IMR-90 (cell line): ENCODE measurements at regions not wholly inside any gene's neighbourhood (a gene's known extent, or its start where the extent isn't known, plus 50 kb on each side); places are given as distances from the start of the nearest gene placed in this dataset.

ENCODE experiments used
- ELK1 ChIP-seq: fragments of 150-350 bp; IDR thresholded peaks from 2 replicates; pipeline ENCODE4 v1.6.1; 2016; ENCODE audit warnings: low read depth, mild to moderate bottlenecking, low read length, moderate library complexity, borderline replicate concordance
- MAFK ChIP-seq: IDR thresholded peaks from 2 replicates; pipeline ENCODE4 v1.6.1; 2012; ENCODE audit warnings: low read depth, low read length, improper control_type of control experiment
- POLR2A ChIP-seq: IDR thresholded peaks from 2 replicates; pipeline ENCODE4 v1.6.1; 2012; ENCODE audit warnings: mild to moderate bottlenecking, low read depth, low read length
- RFX5 ChIP-seq: IDR thresholded peaks from 2 replicates; pipeline ENCODE4 v1.8.0; 2012; ENCODE audit warnings: low read depth, mild to moderate bottlenecking, low read length, moderate library complexity
- USF2 ChIP-seq: fragments of 150-350 bp; IDR thresholded peaks from 2 replicates; pipeline ENCODE4 v1.6.1; 2017; ENCODE audit warnings: mild to moderate bottlenecking, antibody characterized with exemption, low read length, low read depth
- TF ChIP-seq, protein P1 (sequence below): conservative IDR thresholded peaks from 2 replicates; pipeline ENCODE4 v1.5.1; 2012; ENCODE audit warnings: mild to moderate bottlenecking, low read depth, low read length, improper control_type of control experiment

- TF ChIP-seq, protein P1, sequence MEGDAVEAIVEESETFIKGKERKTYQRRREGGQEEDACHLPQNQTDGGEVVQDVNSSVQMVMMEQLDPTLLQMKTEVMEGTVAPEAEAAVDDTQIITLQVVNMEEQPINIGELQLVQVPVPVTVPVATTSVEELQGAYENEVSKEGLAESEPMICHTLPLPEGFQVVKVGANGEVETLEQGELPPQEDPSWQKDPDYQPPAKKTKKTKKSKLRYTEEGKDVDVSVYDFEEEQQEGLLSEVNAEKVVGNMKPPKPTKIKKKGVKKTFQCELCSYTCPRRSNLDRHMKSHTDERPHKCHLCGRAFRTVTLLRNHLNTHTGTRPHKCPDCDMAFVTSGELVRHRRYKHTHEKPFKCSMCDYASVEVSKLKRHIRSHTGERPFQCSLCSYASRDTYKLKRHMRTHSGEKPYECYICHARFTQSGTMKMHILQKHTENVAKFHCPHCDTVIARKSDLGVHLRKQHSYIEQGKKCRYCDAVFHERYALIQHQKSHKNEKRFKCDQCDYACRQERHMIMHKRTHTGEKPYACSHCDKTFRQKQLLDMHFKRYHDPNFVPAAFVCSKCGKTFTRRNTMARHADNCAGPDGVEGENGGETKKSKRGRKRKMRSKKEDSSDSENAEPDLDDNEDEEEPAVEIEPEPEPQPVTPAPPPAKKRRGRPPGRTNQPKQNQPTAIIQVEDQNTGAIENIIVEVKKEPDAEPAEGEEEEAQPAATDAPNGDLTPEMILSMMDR: no peak
- TF ChIP-seq USF2: no peak
- no peak for TF ChIP-seq POLR2A
- TF ChIP-seq MAFK: no peak
- TF ChIP-seq ELK1: no peak
- TF ChIP-seq RFX5: no peak
Measured at GRCh38 chr16:48999044-48999443, 282.6 kb downstream of the CBLN1 start.
